Stimulated activated CD4-positive, alpha-beta T cell treated with anti-CD3 and anti-CD28 coated beads, TNF-alpha, amount 100 ng/mL, for 24 hours (primary cell): ENCODE measurements at regions not wholly inside any gene's neighbourhood (a gene's known extent, or its start where the extent isn't known, plus 50 kb on each side); places are given as distances from the start of the nearest gene placed in this dataset.

Experiments used
- DNase-seq, 3 experiments: peaks; one replicate each; pipeline ENCODE4 v3.0.0-alpha.2; 2020; ENCODE audit warnings: low read depth in 3 of 3

GRCh38 chr15:97013491-97013890 is 683.0 kb downstream of the NR2F2 start:
- no peak for DNase-seq

- DNase-seq = no peak
Measured at GRCh38 chr15:97014001-97014400, 683.5 kb downstream of the NR2F2 start.

GRCh38 chr15:97023488-97023844 is 693.0 kb downstream of the NR2F2 start:
- DNase-seq = no peak

GRCh38 chr15:97026781-97027180 is 696.3 kb downstream of the NR2F2 start:
- DNase-seq = no peak

GRCh38 chr15:97027772-97028171 is 697.3 kb downstream of the NR2F2 start:
- DNase-seq = no peak

- DNase-seq = no peak
Measured at GRCh38 chr15:97030251-97030650, 699.8 kb downstream of the NR2F2 start.

- DNase-seq = no peak
Measured at GRCh38 chr15:97036301-97036700, 705.8 kb downstream of the NR2F2 start.

- DNase-seq = no peak
Measured at GRCh38 chr15:97037080-97037479, 706.6 kb downstream of the NR2F2 start.

- no peak for DNase-seq
Measured at GRCh38 chr15:97045666-97046421, 715.3 kb downstream of the NR2F2 start.

GRCh38 chr15:97052513-97052912 is 722.0 kb downstream of the NR2F2 start:
- DNase-seq = no peak

- DNase-seq = no peak
Measured at GRCh38 chr15:97053635-97054034, 723.1 kb downstream of the NR2F2 start.

GRCh38 chr15:97057503-97057902 is 727.0 kb downstream of the NR2F2 start:
- DNase-seq = no peak

- no peak for DNase-seq
Measured at GRCh38 chr15:97059281-97059680, 728.8 kb downstream of the NR2F2 start.

- DNase-seq = no peak
Measured at GRCh38 chr15:97061392-97061791, 730.9 kb downstream of the NR2F2 start.

- no peak for DNase-seq
Measured at GRCh38 chr15:97071668-97072067, 741.2 kb downstream of the NR2F2 start.

GRCh38 chr15:97072545-97072944 is 742.0 kb downstream of the NR2F2 start:
- no peak for DNase-seq

GRCh38 chr15:97076011-97076410 is 745.5 kb downstream of the NR2F2 start:
- DNase-seq = no peak

- no peak for DNase-seq
Measured at GRCh38 chr15:97077975-97078374, 747.5 kb downstream of the NR2F2 start.

GRCh38 chr15:97078591-97078990 is 748.1 kb downstream of the NR2F2 start:
- no peak for DNase-seq

GRCh38 chr15:97081666-97082226 is 751.2 kb downstream of the NR2F2 start:
- DNase-seq = no peak

GRCh38 chr15:97082830-97083229 is 752.3 kb downstream of the NR2F2 start:
- no peak for DNase-seq

- DNase-seq = no peak
Measured at GRCh38 chr15:97084650-97085049, 754.1 kb downstream of the NR2F2 start.

GRCh38 chr15:97085731-97086130 is 755.2 kb downstream of the NR2F2 start:
- no peak for DNase-seq
